Keratinocyte (primary cell): ENCODE measurements at regions not wholly inside any gene's neighbourhood (a gene's known extent, or its start where the extent isn't known, plus 50 kb on each side); places are given as distances from the start of the nearest gene placed in this dataset.

ENCODE experiments used
- DNase-seq: peaks from one replicate; pipeline ENCODE4 v3.0.0-alpha.2; 2011; ENCODE audit warnings: low read depth, missing footprints, low spot score
- FAIRE-seq: peaks from 2 replicates; lab custom pipeline; 2011; peaks lifted over from hg19 to GRCh38; lab: Jason Lieb, UNC
- H2AFZ ChIP-seq: 2 replicates; pipeline ENCODE4 v1.6.0; 2012; ENCODE audit warnings: low read length, control low read depth, inconsistent platforms; ENCODE audit not compliant: control insufficient read depth
- H3K27ac ChIP-seq: 2 replicates; pipeline ENCODE4 v1.5.1; 2011; ENCODE audit warnings: low read length; ENCODE audit not compliant: control insufficient read depth, insufficient read depth
- H3K27me3 ChIP-seq: 3 replicates; pipeline ENCODE4 v1.6.0; 2011; ENCODE audit warnings: low read length; ENCODE audit not compliant: control insufficient read depth, insufficient read depth; ENCODE audit errors: extremely low read depth
- H3K36me3 ChIP-seq, 2 experiments: 2 replicates in 1 of 2; 3 replicates in 1 of 2; pipeline ENCODE4 v1.5.1; 2011; ENCODE audit warnings: low read length in 2 of 2, mild to moderate bottlenecking in 1 of 2; ENCODE audit not compliant: control insufficient read depth in 2 of 2, insufficient read depth in 2 of 2; ENCODE audit errors: extremely low read depth in 1 of 2
- H3K4me1 ChIP-seq: 3 replicates; pipeline ENCODE4 v1.5.1; 2011; ENCODE audit warnings: low read length; ENCODE audit not compliant: control insufficient read depth, insufficient read depth; ENCODE audit errors: extremely low read depth
- H3K4me2 ChIP-seq: 3 replicates; pipeline ENCODE4 v1.6.0; 2011; ENCODE audit warnings: low read depth, low read length; ENCODE audit not compliant: control insufficient read depth, insufficient read depth; ENCODE audit errors: extremely low read depth
- H3K4me3 ChIP-seq, 3 experiments: fragments of 200-600 bp in 1 of 3; sonication (generic) in 1 of 3; 2 replicates in 2 of 3; 3 replicates in 1 of 3; pipeline ENCODE4 v1.5.1; 2011 to 2016; ENCODE audit warnings: low read length in 3 of 3, mild to moderate bottlenecking in 3 of 3, control low read depth in 2 of 3, inconsistent platforms in 1 of 3, low read depth in 1 of 3, mixed read lengths in 1 of 3, mixed run types in 1 of 3, moderate library complexity in 1 of 3; ENCODE audit not compliant: control insufficient read depth in 2 of 3, insufficient read depth in 2 of 3; ENCODE audit errors: extremely low read depth in 1 of 3
- H3K79me2 ChIP-seq: 2 replicates; pipeline ENCODE4 v1.6.0; 2012; ENCODE audit warnings: low read length; ENCODE audit not compliant: control insufficient read depth, insufficient read depth
- H3K9ac ChIP-seq: 3 replicates; pipeline ENCODE4 v1.6.0; 2011; ENCODE audit warnings: low read length; ENCODE audit not compliant: control insufficient read depth, insufficient read depth; ENCODE audit errors: extremely low read depth
- H3K9me1 ChIP-seq: 3 replicates; pipeline ENCODE4 v1.6.0; 2011; ENCODE audit warnings: low read length; ENCODE audit not compliant: control insufficient read depth, insufficient read depth; ENCODE audit errors: extremely low read depth
- H3K9me3 ChIP-seq: 2 replicates; pipeline ENCODE4 v1.5.1; 2012; ENCODE audit warnings: low read depth, low read length; ENCODE audit not compliant: control insufficient read depth
- H4K20me1 ChIP-seq: 3 replicates; pipeline ENCODE4 v1.6.0; 2011; ENCODE audit warnings: low read length; ENCODE audit not compliant: control insufficient read depth, insufficient read depth; ENCODE audit errors: extremely low read depth
- EZH2 ChIP-seq: IDR thresholded peaks from one replicate; pipeline ENCODE4 v1.6.1; 2012; ENCODE audit warnings: inconsistent platforms, mild to moderate bottlenecking, low read length, moderate library complexity
- dilution Hi-C: fragments of 300-500 bp; cut with MboI; formaldehyde crosslinking; loops from one replicate; pipeline ENCODE4 v1.7.0; 2020; ENCODE audit warnings: low sequenced_read_pairs; ENCODE audit not compliant: extremely low pct_ligation_motif_present
- TF ChIP-seq, protein P1 (sequence below), 3 experiments: IDR thresholded peaks in 1 of 3; conservative IDR thresholded peaks in 1 of 3; optimal IDR thresholded peaks in 1 of 3; 2 replicates in 2 of 3; 3 replicates in 1 of 3; pipeline versions ENCODE3 to v1.5.1; 2011; ENCODE audit warnings: low read length in 3 of 3, mild to moderate bottlenecking in 3 of 3, moderate library complexity in 2 of 3, control low read depth in 1 of 3, inconsistent platforms in 1 of 3; ENCODE audit not compliant: insufficient read depth in 2 of 3; ENCODE audit errors: extremely low read depth in 1 of 3

DNA sequence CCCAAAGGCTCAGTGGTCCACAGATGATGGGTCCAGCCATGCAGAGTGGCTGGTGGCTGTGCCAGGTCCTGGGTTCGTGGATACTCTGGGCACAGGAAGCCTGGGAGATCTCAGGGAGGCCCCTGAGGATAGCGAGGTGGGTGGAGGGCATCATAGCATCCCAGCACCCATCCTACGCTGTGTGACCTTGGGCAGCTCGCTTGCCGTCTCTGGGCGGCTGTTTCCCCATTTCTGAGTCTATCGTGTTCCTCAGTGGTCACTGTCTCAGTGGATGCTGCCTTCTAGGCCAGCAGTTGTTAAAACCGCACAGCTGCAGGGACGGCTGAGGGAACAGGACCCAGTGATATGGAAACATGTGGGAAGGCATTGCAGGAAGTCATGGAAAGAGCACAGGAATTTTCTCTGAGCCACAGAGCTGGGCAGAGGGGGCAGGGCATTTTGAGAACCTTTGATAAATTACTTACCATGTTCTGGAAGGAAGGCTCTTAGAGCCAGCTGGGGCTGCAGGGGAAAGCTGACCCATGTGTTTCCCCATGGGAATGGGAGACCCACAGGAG, 86.4 kb upstream of the COL5A1 start:
- no peak overlapping the region for H2AFZ ChIP-seq
- no peak overlapping the region for H3K27ac ChIP-seq
- H3K27me3 ChIP-seq = peaks cover 6% of the 10 kb centered on the region
- H3K9me3 ChIP-seq = no peaks in the 10 kb centered on the region
- dilution Hi-C loops = no loop called here
- H3K79me2 ChIP-seq = no peaks in the 10 kb centered on the region
- peaks cover 25% of the 10 kb centered on the region for H3K4me1 ChIP-seq
- no peaks in the 10 kb centered on the region for H4K20me1 ChIP-seq
- H3K4me3 ChIP-seq = no peak overlapping the region
- no peak overlapping the region for H3K4me2 ChIP-seq
- TF ChIP-seq, protein P1, sequence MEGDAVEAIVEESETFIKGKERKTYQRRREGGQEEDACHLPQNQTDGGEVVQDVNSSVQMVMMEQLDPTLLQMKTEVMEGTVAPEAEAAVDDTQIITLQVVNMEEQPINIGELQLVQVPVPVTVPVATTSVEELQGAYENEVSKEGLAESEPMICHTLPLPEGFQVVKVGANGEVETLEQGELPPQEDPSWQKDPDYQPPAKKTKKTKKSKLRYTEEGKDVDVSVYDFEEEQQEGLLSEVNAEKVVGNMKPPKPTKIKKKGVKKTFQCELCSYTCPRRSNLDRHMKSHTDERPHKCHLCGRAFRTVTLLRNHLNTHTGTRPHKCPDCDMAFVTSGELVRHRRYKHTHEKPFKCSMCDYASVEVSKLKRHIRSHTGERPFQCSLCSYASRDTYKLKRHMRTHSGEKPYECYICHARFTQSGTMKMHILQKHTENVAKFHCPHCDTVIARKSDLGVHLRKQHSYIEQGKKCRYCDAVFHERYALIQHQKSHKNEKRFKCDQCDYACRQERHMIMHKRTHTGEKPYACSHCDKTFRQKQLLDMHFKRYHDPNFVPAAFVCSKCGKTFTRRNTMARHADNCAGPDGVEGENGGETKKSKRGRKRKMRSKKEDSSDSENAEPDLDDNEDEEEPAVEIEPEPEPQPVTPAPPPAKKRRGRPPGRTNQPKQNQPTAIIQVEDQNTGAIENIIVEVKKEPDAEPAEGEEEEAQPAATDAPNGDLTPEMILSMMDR (optimal IDR thresholded peaks at IDR 0.05 in 1 of 3, IDR thresholded peaks at IDR 0.05 in 1 of 3, conservative IDR thresholded peaks at IDR 0.05 in 1 of 3; ENCODE audit: extremely low read depth in 1 of 3, insufficient read depth in 2 of 3, low read length in 3 of 3) = no peak
- TF ChIP-seq EZH2 = no peak
- DNase-seq (no peak), FAIRE-seq (no peak)
- H3K36me3 ChIP-seq = no peaks in the 10 kb centered on the region
- H3K9me1 ChIP-seq = no peaks in the 10 kb centered on the region
- H3K9ac ChIP-seq = no peak overlapping the region

DNA sequence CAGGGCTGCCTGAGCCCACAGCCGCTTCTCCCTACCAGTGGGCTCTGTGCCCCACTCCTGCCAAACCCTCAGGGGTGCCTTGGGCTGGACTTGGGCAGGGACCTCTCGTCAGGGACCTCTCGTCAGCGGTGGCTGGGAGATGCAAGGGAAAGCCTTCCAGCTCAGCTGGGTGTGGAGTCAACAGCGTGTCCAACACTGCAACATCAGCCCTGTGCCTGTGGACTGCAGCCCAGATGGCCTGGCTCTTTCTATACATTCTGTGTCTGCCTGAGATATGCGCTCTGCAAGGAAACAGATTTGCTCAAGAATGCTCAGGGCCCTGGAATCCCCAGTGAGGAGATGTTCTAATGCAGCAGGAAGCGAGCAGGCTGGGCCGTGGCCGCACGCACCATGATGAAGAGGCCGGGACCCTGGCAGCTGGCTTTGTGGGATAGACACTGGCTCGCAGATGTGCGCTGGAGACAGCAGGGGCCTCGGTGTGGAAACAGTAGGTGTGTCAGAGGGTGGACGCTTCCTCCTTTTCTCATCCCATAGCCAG, 85.0 kb upstream of the COL5A1 start:
- H3K79me2 ChIP-seq = no peaks in the 10 kb centered on the region
- H3K9me1 ChIP-seq = no peaks in the 10 kb centered on the region
- H3K4me3 ChIP-seq = no peak overlapping the region
- H2AFZ ChIP-seq = no peak overlapping the region
- TF ChIP-seq, protein P1 (optimal IDR thresholded peaks at IDR 0.05 in 1 of 3, IDR thresholded peaks at IDR 0.05 in 1 of 3, conservative IDR thresholded peaks at IDR 0.05 in 1 of 3; ENCODE audit: extremely low read depth in 1 of 3, insufficient read depth in 2 of 3, low read length in 3 of 3) = no peak
- TF ChIP-seq EZH2 = no peak
- no peak overlapping the region for H3K9ac ChIP-seq
- no peaks in the 10 kb centered on the region for H3K27me3 ChIP-seq
- H3K9me3 ChIP-seq = no peaks in the 10 kb centered on the region
- dilution Hi-C loops = no loop called here
- peaks cover 21% of the 10 kb centered on the region for H3K4me1 ChIP-seq
- no peak overlapping the region for H3K4me2 ChIP-seq
- H3K27ac ChIP-seq = no peak overlapping the region
- no peaks in the 10 kb centered on the region for H4K20me1 ChIP-seq
- no peak for DNase-seq
- no peaks in the 10 kb centered on the region for H3K36me3 ChIP-seq
- no peak for FAIRE-seq
